ENCODE measurements at regions not wholly inside any gene's neighbourhood (a gene's known extent, or its start where the extent isn't known, plus 50 kb on each side); places are given as distances from the start of the nearest gene placed in this dataset.
"Not testable (repeated sequence)": the region's sequence is repeated elsewhere in the genome, so short reads cannot be mapped to it uniquely, and the experiment has no call there.

DNA sequence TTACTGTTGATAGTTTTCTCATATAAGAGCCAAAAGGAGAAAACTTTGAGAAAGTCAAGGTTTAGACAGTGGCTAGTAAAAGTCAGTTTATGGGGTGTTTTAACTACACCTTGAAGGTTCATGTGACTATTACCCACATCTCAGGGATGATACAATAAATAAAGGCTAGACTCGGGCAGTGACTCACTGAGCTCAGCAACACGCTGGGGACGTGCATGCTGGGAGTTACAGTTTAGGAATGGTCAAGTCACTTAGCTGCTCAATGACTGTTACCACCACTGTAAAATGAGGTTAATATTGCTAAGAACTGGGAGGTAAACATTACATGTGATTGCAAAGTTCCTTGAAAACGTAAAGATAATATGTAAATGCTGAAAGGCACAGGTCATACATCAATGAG, 1254.4 kb upstream of the PHF14 start:
- Histone ChIP-seq H4K20me1 (ENCODE audit: insufficient read depth, low read length) (no peaks in the 10 kb centered on the region), H3K4me2 (ENCODE audit: low read length) (peak overlapping the region; percentile 4; the same call in 1 of the 2 replicates), H3K79me2 (ENCODE audit: insufficient read depth, low read length) (no peaks in the 10 kb centered on the region), H3K4me1 (ENCODE audit: insufficient read depth, low read length, severe bottlenecking) (peaks cover 19% of the 10 kb centered on the region), H3K9me2 (ENCODE audit: low read depth, low read length) (no peaks in the 10 kb centered on the region), H3K9ac (ENCODE audit: low read length) (no peak overlapping the region), H3K27ac (ENCODE audit: low read depth, low read length, poor library complexity, severe bottlenecking) (no peak overlapping the region), H2AFZ (ENCODE audit: low read length) (no peak overlapping the region), H3K36me3 (ENCODE audit: insufficient read depth, low read length) (no peaks in the 10 kb centered on the region), H3K4me3 (ENCODE audit: low read depth, low read length, poor library complexity, severe bottlenecking) (no peak overlapping the region), H3K27me3 (ENCODE audit: insufficient read depth, low read length) (no peaks in the 10 kb centered on the region), H3F3A (ENCODE audit: insufficient read depth, low read length) (no peaks in the 10 kb centered on the region), H3K9me3 (ENCODE audit: low read length) (no peaks in the 10 kb centered on the region)
- TF ChIP-seq, protein P1, sequence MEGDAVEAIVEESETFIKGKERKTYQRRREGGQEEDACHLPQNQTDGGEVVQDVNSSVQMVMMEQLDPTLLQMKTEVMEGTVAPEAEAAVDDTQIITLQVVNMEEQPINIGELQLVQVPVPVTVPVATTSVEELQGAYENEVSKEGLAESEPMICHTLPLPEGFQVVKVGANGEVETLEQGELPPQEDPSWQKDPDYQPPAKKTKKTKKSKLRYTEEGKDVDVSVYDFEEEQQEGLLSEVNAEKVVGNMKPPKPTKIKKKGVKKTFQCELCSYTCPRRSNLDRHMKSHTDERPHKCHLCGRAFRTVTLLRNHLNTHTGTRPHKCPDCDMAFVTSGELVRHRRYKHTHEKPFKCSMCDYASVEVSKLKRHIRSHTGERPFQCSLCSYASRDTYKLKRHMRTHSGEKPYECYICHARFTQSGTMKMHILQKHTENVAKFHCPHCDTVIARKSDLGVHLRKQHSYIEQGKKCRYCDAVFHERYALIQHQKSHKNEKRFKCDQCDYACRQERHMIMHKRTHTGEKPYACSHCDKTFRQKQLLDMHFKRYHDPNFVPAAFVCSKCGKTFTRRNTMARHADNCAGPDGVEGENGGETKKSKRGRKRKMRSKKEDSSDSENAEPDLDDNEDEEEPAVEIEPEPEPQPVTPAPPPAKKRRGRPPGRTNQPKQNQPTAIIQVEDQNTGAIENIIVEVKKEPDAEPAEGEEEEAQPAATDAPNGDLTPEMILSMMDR (IDR thresholded peaks at IDR 0.05; ENCODE audit: low read length), result no peak
- no peak for TF ChIP-seq EZH2 (IDR thresholded peaks at IDR 0.05; ENCODE audit: borderline replicate concordance, low read length)

DNA sequence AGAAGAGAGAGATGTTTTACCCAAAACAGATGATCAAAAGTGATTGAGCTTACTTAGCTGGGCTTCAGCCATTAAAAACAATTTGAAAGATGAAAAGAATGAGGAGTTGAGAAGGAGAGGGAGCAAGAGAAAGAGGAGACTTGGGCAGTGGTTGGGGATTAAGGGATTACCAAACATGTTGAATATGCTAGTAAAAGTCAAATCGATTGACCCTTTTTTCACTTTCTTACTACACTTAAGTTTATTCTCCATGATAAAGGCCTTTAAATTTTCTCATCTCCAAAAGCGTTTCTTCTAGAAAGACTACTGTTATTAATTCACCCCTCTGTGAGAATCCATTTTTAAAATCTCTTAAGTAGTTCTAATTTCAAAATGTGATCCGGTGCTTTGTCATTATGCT, 1254.0 kb upstream of the PHF14 start:
- Histone ChIP-seq H2AFZ (ENCODE audit: low read length) (no peak overlapping the region), H3F3A (ENCODE audit: insufficient read depth, low read length) (no peaks in the 10 kb centered on the region), H3K36me3 (ENCODE audit: insufficient read depth, low read length) (no peaks in the 10 kb centered on the region), H3K4me2 (ENCODE audit: low read length) (peak overlapping the region; percentile 4; the same call in 1 of the 2 replicates), H3K27me3 (ENCODE audit: insufficient read depth, low read length) (no peaks in the 10 kb centered on the region), H3K27ac (ENCODE audit: low read depth, low read length, poor library complexity, severe bottlenecking) (no peak overlapping the region), H3K79me2 (ENCODE audit: insufficient read depth, low read length) (no peaks in the 10 kb centered on the region), H3K4me3 (ENCODE audit: low read depth, low read length, poor library complexity, severe bottlenecking) (no peak overlapping the region), H3K9me2 (ENCODE audit: low read depth, low read length) (no peaks in the 10 kb centered on the region), H3K9ac (ENCODE audit: low read length) (no peak overlapping the region), H4K20me1 (ENCODE audit: insufficient read depth, low read length) (no peaks in the 10 kb centered on the region), H3K4me1 (ENCODE audit: insufficient read depth, low read length, severe bottlenecking) (peaks cover 19% of the 10 kb centered on the region), H3K9me3 (ENCODE audit: low read length) (no peaks in the 10 kb centered on the region)
- TF ChIP-seq, protein P1 (IDR thresholded peaks at IDR 0.05; ENCODE audit: low read length), result no peak
- TF ChIP-seq EZH2 (IDR thresholded peaks at IDR 0.05; ENCODE audit: borderline replicate concordance, low read length), result no peak

DNA sequence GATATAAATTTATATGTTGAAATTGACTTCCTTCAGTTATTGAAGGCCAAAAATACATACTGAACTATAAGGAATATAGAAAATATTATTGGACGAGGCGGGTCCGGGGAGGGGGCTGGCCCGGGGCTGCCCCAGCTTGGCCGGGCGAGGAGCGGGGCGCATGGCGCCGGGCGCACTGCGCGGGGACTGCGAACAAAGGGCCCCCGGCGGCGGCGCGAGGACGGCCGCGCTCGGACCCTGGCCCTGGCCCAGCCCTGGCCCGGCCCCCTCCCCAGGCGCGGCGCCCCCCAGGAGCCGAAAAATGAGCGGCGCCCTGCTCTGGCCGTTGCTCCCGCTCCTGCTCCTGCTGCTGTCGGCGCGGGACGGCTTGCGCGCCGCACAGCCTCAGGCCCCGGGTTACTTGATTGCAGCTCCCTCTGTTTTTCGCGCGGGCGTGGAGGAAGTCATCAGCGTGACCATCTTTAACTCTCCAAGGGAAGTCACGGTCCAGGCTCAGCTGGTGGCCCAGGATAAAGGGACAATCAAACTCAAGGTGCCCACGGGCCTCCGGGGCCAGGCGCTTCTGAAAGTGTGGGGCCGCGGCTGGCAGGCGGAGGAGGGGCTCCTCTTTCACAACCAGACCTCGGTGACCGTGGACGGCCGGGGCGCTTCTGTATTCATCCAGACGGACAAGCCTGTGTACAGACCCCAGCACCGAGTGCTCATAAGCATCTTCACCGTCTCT, 1247.6 kb upstream of the PHF14 start:
- H3F3A ChIP-seq (ENCODE audit: insufficient read depth, low read length); H3K36me3 ChIP-seq (ENCODE audit: insufficient read depth, low read length); H3K27me3 ChIP-seq (ENCODE audit: insufficient read depth, low read length); H3K4me3 ChIP-seq (ENCODE audit: low read depth, low read length, poor library complexity, severe bottlenecking); H3K9me3 ChIP-seq (ENCODE audit: low read length); H3K4me2 ChIP-seq (ENCODE audit: low read length); H3K4me1 ChIP-seq (ENCODE audit: insufficient read depth, low read length, severe bottlenecking); H3K9ac ChIP-seq (ENCODE audit: low read length); H4K20me1 ChIP-seq (ENCODE audit: insufficient read depth, low read length); H3K79me2 ChIP-seq (ENCODE audit: insufficient read depth, low read length); H3K27ac ChIP-seq (ENCODE audit: low read depth, low read length, poor library complexity, severe bottlenecking); H2AFZ ChIP-seq (ENCODE audit: low read length); H3K9me2 ChIP-seq (ENCODE audit: low read depth, low read length): not testable (repeated sequence)

DNA sequence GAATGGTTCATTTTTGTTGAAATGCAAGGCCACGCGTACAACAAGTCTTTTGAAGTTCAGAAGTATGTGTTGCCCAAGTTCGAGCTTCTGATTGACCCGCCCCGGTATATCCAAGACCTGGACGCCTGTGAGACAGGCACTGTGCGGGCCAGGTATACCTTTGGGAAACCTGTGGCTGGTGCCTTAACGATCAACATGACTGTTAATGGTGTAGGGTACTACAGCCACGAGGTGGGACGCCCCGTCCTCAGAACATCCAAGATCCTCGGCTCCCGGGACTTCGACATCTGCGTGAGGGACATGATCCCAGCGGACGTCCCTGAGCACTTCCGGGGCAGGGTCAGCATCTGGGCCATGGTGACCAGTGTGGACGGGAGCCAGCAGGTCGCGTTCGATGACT, 1246.9 kb upstream of the PHF14 start:
- not testable (repeated sequence) for H3K27me3 ChIP-seq (ENCODE audit: insufficient read depth, low read length); H3F3A ChIP-seq (ENCODE audit: insufficient read depth, low read length)

DNA sequence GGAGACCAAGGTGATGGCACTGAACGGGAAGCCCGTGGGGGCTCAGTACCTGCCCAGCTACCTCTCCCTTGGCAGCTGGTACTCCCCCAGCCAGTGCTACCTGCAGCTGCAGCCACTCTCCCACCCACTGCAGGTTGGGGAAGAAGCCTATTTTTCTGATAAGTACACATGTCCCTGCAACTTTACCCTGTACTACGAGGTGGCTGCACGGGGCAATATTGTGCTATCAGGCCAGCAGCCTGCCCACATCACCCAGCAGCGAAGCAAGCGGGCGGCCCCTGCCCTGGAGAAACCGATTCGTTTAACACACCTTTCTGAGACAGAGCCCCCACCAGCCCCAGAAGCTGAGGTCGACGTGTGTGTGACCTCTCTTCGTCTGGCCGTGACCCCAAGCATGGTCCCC, 1246.2 kb upstream of the PHF14 start:
- not testable (repeated sequence) for H3K36me3 ChIP-seq (ENCODE audit: insufficient read depth, low read length); H3K79me2 ChIP-seq (ENCODE audit: insufficient read depth, low read length)

More for the DNA sequence above, 1246.9 kb upstream of the PHF14 start:
- not testable (repeated sequence) for H3K27ac ChIP-seq (ENCODE audit: low read depth, low read length, poor library complexity, severe bottlenecking); H3K79me2 ChIP-seq (ENCODE audit: insufficient read depth, low read length); H3K4me3 ChIP-seq (ENCODE audit: low read depth, low read length, poor library complexity, severe bottlenecking); H3K9ac ChIP-seq (ENCODE audit: low read length); H3K4me2 ChIP-seq (ENCODE audit: low read length); H3K4me1 ChIP-seq (ENCODE audit: insufficient read depth, low read length, severe bottlenecking); H2AFZ ChIP-seq (ENCODE audit: low read length); H4K20me1 ChIP-seq (ENCODE audit: insufficient read depth, low read length); H3K9me3 ChIP-seq (ENCODE audit: low read length); H3K9me2 ChIP-seq (ENCODE audit: low read depth, low read length); H3K36me3 ChIP-seq (ENCODE audit: insufficient read depth, low read length)

DNA sequence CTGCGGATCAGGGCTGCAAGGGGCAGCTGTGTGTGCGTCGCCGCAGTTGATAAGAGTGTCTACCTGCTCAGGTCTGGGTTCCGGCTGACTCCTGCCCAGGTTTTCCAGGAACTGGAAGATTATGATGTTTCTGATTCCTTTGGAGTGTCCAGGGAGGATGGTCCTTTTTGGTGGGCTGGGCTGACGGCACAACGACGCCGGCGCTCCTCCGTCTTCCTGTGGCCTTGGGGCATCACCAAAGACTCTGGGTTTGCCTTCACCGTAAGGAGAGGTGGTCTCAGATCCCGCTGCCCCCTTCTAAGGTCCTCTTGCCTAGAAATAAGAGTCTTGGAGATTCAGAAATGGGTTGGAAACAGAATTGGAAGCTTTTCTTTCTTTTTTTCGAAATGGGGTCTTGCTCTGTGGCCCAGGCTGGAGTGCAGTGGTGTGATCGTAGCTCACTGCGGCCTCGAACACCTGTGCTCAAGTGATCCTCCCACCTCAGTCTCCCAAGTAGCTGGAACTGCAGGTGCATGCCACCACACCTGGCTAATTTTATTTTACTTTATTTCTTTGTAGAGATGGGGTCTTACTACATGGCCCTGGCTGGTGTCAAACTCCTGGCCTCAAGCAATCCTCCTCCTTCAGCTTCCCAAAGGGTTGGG, 1245.5 kb upstream of the PHF14 start:
- not testable (repeated sequence) for H3K4me2 ChIP-seq (ENCODE audit: low read length); H3K4me1 ChIP-seq (ENCODE audit: insufficient read depth, low read length, severe bottlenecking); H3F3A ChIP-seq (ENCODE audit: insufficient read depth, low read length); H3K36me3 ChIP-seq (ENCODE audit: insufficient read depth, low read length); H3K27ac ChIP-seq (ENCODE audit: low read depth, low read length, poor library complexity, severe bottlenecking); H3K9me2 ChIP-seq (ENCODE audit: low read depth, low read length); H3K79me2 ChIP-seq (ENCODE audit: insufficient read depth, low read length); H3K9me3 ChIP-seq (ENCODE audit: low read length); H3K9ac ChIP-seq (ENCODE audit: low read length); H2AFZ ChIP-seq (ENCODE audit: low read length); H4K20me1 ChIP-seq (ENCODE audit: insufficient read depth, low read length); H3K27me3 ChIP-seq (ENCODE audit: insufficient read depth, low read length); H3K4me3 ChIP-seq (ENCODE audit: low read depth, low read length, poor library complexity, severe bottlenecking)

More for the DNA sequence above, 1246.2 kb upstream of the PHF14 start:
- H3K4me2 ChIP-seq (ENCODE audit: low read length); H3K27me3 ChIP-seq (ENCODE audit: insufficient read depth, low read length); H3F3A ChIP-seq (ENCODE audit: insufficient read depth, low read length); H3K27ac ChIP-seq (ENCODE audit: low read depth, low read length, poor library complexity, severe bottlenecking); H2AFZ ChIP-seq (ENCODE audit: low read length); H3K9me3 ChIP-seq (ENCODE audit: low read length); H3K9ac ChIP-seq (ENCODE audit: low read length); H3K9me2 ChIP-seq (ENCODE audit: low read depth, low read length); H3K4me1 ChIP-seq (ENCODE audit: insufficient read depth, low read length, severe bottlenecking); H3K4me3 ChIP-seq (ENCODE audit: low read depth, low read length, poor library complexity, severe bottlenecking); H4K20me1 ChIP-seq (ENCODE audit: insufficient read depth, low read length): not testable (repeated sequence)

Measured in OCI-LY1 (cell line).